C4-2B (cell line): ENCODE measurements at regions not wholly inside any gene's neighbourhood (a gene's known extent, or its start where the extent isn't known, plus 50 kb on each side); places are given as distances from the start of the nearest gene placed in this dataset.

ENCODE experiments used
- ZFX ChIP-seq: fragments of 450-650 bp; IDR thresholded peaks from 2 replicates; pipeline ENCODE4 v1.6.1; 2017
- TF ChIP-seq, protein P1 (sequence below): fragments of 450-650 bp; conservative IDR thresholded peaks from 2 replicates; pipeline ENCODE4 v1.5.1; 2017; ENCODE audit warnings: mild to moderate bottlenecking

DNA sequence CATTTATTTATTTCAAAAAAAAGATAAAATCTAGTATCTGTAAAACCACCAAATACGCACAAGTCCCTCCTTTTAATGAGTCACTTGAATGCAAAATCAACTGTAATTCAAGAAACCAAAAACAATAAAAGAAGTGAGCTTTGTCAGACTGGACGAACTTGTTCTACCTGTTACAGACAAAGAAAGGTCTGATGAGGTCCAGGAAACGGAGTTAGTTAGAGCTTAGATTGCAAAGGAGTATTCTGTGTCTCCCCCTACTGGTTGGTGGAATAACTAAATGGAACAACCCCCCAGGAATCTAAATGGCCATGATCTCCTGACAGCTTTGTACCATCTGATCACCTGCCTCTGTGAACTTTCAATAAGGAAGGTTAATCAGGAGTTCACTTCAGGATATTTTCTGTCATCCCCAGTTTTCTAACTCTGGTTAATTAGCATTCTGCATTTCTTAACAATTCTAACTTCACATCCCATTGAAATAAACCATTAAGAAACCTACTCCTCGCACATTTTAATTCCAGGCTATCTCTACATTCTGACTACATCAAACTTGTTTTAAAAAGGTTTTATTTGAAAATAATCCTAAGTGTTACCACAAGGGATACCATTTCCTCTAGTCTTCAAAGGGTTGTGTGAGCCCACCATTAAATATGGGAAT is 333.0 kb upstream of the SATB1 start:
- TF ChIP-seq, protein P1, sequence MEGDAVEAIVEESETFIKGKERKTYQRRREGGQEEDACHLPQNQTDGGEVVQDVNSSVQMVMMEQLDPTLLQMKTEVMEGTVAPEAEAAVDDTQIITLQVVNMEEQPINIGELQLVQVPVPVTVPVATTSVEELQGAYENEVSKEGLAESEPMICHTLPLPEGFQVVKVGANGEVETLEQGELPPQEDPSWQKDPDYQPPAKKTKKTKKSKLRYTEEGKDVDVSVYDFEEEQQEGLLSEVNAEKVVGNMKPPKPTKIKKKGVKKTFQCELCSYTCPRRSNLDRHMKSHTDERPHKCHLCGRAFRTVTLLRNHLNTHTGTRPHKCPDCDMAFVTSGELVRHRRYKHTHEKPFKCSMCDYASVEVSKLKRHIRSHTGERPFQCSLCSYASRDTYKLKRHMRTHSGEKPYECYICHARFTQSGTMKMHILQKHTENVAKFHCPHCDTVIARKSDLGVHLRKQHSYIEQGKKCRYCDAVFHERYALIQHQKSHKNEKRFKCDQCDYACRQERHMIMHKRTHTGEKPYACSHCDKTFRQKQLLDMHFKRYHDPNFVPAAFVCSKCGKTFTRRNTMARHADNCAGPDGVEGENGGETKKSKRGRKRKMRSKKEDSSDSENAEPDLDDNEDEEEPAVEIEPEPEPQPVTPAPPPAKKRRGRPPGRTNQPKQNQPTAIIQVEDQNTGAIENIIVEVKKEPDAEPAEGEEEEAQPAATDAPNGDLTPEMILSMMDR = peak; percentile 85
- TF ChIP-seq ZFX = no peak
